Adipocyte (in vitro differentiated cells): ENCODE measurements at regions not wholly inside any gene's neighbourhood (a gene's known extent, or its start where the extent isn't known, plus 50 kb on each side); places are given as distances from the start of the nearest gene placed in this dataset.

ENCODE experiments used
- DNase-seq: peaks from one replicate; pipeline ENCODE4 v3.0.0-alpha.2; 2015; ENCODE audit warnings: low read depth
- H3K27me3 ChIP-seq: replicated peaks from 2 replicates; pipeline ENCODE4 v1.7.0; 2013; ENCODE audit warnings: mild to moderate bottlenecking, low read length, moderate library complexity; ENCODE audit not compliant: control insufficient read depth, insufficient read depth
- H3K36me3 ChIP-seq: 2 replicates; pipeline ENCODE4 v1.7.0; 2013; ENCODE audit warnings: low read length, mild to moderate bottlenecking, moderate library complexity; ENCODE audit not compliant: control insufficient read depth, insufficient read depth, severe bottlenecking
- H3K4me1 ChIP-seq: 2 replicates; pipeline ENCODE4 v1.7.0; 2013; ENCODE audit warnings: mild to moderate bottlenecking, low read length, moderate library complexity; ENCODE audit not compliant: control insufficient read depth, insufficient read depth
- H3K4me3 ChIP-seq: 2 replicates; pipeline ENCODE4 v1.7.0; 2013; ENCODE audit warnings: mild to moderate bottlenecking, low read length, moderate library complexity
- H3K9ac ChIP-seq: 2 replicates; pipeline ENCODE4 v1.7.0; 2013; ENCODE audit warnings: mild to moderate bottlenecking, low read length, moderate library complexity
- H3K9me3 ChIP-seq: 2 replicates; pipeline ENCODE4 v1.7.0; 2013; ENCODE audit warnings: mild to moderate bottlenecking, low read length, moderate library complexity; ENCODE audit not compliant: control insufficient read depth

- H3K9me3 ChIP-seq: no peaks in the 10 kb centered on the region
- no peaks in the 10 kb centered on the region for H3K27me3 ChIP-seq
- no peak for DNase-seq
- H3K36me3 ChIP-seq: no peaks in the 10 kb centered on the region
- no peak overlapping the region for H3K9ac ChIP-seq
- H3K4me1 ChIP-seq: no peaks in the 10 kb centered on the region
- H3K4me3 ChIP-seq: no peak overlapping the region
Observed at GRCh38 chr4:11636551-11636950, 207.9 kb upstream of the HS3ST1 start.

GRCh38 chr4:11636031-11636430, 207.3 kb upstream of the HS3ST1 start:
- H3K36me3 ChIP-seq: no peaks in the 10 kb centered on the region
- no peaks in the 10 kb centered on the region for H3K4me1 ChIP-seq
- no peak overlapping the region for H3K9ac ChIP-seq
- no peaks in the 10 kb centered on the region for H3K27me3 ChIP-seq
- no peaks in the 10 kb centered on the region for H3K9me3 ChIP-seq
- no peak overlapping the region for H3K4me3 ChIP-seq
- DNase-seq: no peak

DNA sequence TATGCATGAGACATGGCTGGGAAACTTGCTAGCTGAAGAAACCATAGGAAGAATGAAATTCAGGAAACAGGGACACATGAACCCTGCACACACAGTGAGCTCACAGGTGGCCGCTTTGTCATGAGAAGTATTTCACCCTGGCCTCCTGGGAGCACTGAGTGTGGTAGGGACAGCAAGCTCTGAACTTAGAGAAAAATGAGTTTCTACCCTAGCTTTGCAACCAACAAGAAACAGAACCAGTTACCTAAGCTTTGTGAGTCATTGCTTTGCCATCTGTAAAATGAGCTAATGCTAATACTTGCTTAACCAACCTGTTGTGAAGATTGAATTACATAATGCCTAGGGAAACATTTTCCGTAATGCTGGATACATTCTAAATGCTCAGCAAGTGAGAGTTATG, 206.6 kb upstream of the HS3ST1 start:
- no peaks in the 10 kb centered on the region for H3K4me1 ChIP-seq
- peak; percentile 55 for DNase-seq
- no peak overlapping the region for H3K9ac ChIP-seq
- no peak overlapping the region for H3K4me3 ChIP-seq
- no peaks in the 10 kb centered on the region for H3K27me3 ChIP-seq
- no peaks in the 10 kb centered on the region for H3K36me3 ChIP-seq
- no peaks in the 10 kb centered on the region for H3K9me3 ChIP-seq

DNA sequence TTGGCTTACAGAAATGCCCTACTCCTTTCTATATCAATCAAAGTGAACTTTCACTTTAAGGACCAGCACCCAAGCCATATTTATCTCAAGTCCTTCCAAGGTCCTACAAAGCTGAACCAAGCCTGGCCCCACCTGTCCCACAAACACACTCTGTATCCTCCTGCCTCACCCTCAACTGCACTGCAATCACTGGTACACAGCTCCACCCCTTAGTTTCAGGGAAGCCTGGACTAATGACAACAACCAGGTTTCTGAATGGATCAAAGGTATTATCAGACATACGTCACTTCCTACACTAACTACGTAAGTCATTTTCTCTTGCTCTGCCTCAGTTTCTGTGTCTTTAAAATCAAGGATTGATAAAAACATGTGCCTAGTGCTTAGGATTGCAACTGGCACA, 205.6 kb upstream of the HS3ST1 start:
- DNase-seq: no peak
- Histone ChIP-seq H3K27me3 (no peaks in the 10 kb centered on the region), H3K4me3 (no peak overlapping the region), H3K36me3 (no peaks in the 10 kb centered on the region), H3K9ac (no peak overlapping the region), H3K9me3 (no peaks in the 10 kb centered on the region), H3K4me1 (no peaks in the 10 kb centered on the region)

DNA sequence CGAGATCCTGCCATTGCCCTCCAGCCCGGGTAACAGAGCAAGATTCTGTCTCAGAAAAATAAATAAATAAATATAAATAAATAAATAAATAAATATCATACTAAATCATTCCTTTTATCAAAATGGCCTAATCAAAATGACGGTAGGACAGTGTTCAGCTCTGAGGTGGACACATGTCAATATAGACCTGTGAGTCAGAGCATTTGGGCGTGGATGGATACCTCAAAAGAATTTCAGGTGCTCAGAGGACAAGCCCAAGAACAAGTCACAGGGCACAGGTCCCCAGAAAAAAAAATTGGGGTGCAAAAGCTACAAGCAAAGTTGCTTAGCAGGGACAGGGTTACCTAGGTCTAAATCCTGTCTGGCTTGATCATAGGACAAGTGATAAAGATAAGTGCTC, 204.7 kb upstream of the HS3ST1 start:
- DNase-seq: no peak
- Histone ChIP-seq H3K9ac (no peak overlapping the region), H3K36me3 (no peaks in the 10 kb centered on the region), H3K4me3 (no peak overlapping the region), H3K4me1 (no peaks in the 10 kb centered on the region), H3K27me3 (no peaks in the 10 kb centered on the region), H3K9me3 (no peaks in the 10 kb centered on the region)

DNA sequence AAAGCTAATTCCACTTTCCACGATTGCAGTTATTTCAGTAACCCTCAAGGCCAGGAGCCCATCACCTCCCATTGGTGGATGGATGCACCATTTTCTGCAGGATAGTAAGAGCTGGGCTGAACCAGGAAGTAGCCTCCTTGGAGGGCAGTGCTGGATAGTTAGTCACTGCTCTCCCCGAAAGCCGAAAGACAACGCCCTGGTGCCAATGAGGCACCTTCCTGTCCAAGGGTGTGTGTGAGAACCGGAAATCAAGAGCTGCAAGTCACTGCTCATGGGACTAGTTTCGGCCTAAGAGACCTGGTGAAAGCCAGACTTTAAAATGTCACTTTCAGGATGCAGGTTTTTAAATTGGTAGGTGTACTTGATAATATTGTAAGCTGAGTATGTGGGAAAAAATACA, 203.8 kb upstream of the HS3ST1 start:
- Histone ChIP-seq H3K27me3 (no peaks in the 10 kb centered on the region), H3K9me3 (no peaks in the 10 kb centered on the region), H3K9ac (no peak overlapping the region), H3K4me3 (no peak overlapping the region), H3K36me3 (no peaks in the 10 kb centered on the region), H3K4me1 (no peaks in the 10 kb centered on the region)
- DNase-seq: no peak

GRCh38 chr4:11632025-11632424, 203.3 kb upstream of the HS3ST1 start:
- H3K4me1 ChIP-seq: no peaks in the 10 kb centered on the region
- no peak for DNase-seq
- no peak overlapping the region for H3K4me3 ChIP-seq
- H3K9ac ChIP-seq: no peak overlapping the region
- no peaks in the 10 kb centered on the region for H3K9me3 ChIP-seq
- no peaks in the 10 kb centered on the region for H3K36me3 ChIP-seq
- no peaks in the 10 kb centered on the region for H3K27me3 ChIP-seq

DNA sequence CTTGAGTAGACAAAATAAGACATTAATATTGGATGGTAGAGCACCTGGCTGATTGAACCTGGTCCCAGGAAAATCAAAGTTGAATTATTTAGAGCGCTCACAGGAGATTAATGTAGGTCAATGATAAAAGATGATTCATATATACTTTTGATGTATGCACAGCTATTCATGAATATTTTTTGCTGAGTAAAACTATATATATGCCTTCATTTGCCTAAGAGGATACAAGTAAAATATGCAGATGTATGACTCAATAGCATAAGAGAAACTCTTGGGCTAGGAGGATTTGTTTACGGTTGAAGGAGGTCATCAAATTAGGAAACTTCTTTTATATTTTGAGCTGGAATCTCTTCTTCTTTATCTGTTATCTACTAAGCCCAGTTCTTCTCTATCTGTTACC, 202.7 kb upstream of the HS3ST1 start:
- H3K4me3 ChIP-seq: no peak overlapping the region
- DNase-seq: peak; percentile 19
- no peaks in the 10 kb centered on the region for H3K9me3 ChIP-seq
- no peaks in the 10 kb centered on the region for H3K36me3 ChIP-seq
- H3K9ac ChIP-seq: no peak overlapping the region
- no peaks in the 10 kb centered on the region for H3K27me3 ChIP-seq
- H3K4me1 ChIP-seq: no peaks in the 10 kb centered on the region

- no peaks in the 10 kb centered on the region for H3K27me3 ChIP-seq
- no peak overlapping the region for H3K4me3 ChIP-seq
- H3K9ac ChIP-seq: no peak overlapping the region
- H3K9me3 ChIP-seq: no peaks in the 10 kb centered on the region
- no peaks in the 10 kb centered on the region for H3K4me1 ChIP-seq
- no peaks in the 10 kb centered on the region for H3K36me3 ChIP-seq
- peak; percentile 77 for DNase-seq
Observed at GRCh38 chr4:11628093-11628725, 199.5 kb upstream of the HS3ST1 start.

DNA sequence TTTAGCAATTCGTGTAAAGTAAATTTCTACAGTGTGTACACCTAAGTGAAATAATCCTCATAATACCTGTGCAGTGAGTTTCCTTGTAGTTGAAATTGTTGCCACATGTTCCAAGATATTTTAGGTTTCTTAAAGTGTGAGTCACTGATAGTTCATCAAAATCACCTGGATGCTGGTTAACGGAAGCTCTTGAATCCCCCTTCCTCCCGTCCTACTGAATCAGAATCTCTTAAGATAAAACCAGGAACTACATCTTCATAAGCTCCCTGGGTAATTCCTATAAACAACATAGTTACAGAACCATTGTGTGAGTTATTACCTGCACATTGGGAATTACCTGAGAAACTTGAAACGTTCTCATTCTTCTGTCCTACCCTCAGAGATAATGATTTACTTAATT, 197.4 kb upstream of the HS3ST1 start:
- H3K27me3 ChIP-seq: no peaks in the 10 kb centered on the region
- no peaks in the 10 kb centered on the region for H3K9me3 ChIP-seq
- no peak overlapping the region for H3K4me3 ChIP-seq
- no peak for DNase-seq
- H3K36me3 ChIP-seq: no peaks in the 10 kb centered on the region
- no peaks in the 10 kb centered on the region for H3K4me1 ChIP-seq
- no peak overlapping the region for H3K9ac ChIP-seq

GRCh38 chr4:11625211-11625610, 196.5 kb upstream of the HS3ST1 start:
- H3K27me3 ChIP-seq: no peaks in the 10 kb centered on the region
- no peak overlapping the region for H3K4me3 ChIP-seq
- no peaks in the 10 kb centered on the region for H3K36me3 ChIP-seq
- no peaks in the 10 kb centered on the region for H3K9me3 ChIP-seq
- H3K4me1 ChIP-seq: no peaks in the 10 kb centered on the region
- H3K9ac ChIP-seq: no peak overlapping the region
- DNase-seq: no peak

- Histone ChIP-seq H3K9ac (no peak overlapping the region), H3K4me3 (no peak overlapping the region), H3K36me3 (no peaks in the 10 kb centered on the region), H3K27me3 (no peaks in the 10 kb centered on the region), H3K9me3 (no peaks in the 10 kb centered on the region), H3K4me1 (no peaks in the 10 kb centered on the region)
- DNase-seq: no peak
Observed at GRCh38 chr4:11624370-11624769, 195.7 kb upstream of the HS3ST1 start.
